Ramos (cell line): ENCODE measurements at regions not wholly inside any gene's neighbourhood (a gene's known extent, or its start where the extent isn't known, plus 50 kb on each side); places are given as distances from the start of the nearest gene placed in this dataset.

Experiments
- in situ Hi-C: fragments of 300-500 bp; cut with MboI; formaldehyde crosslinking; loops from one replicate; pipeline ENCODE4 v1.14.3; 2022; ENCODE audit warnings: low sequenced_read_pairs; ENCODE audit not compliant: unreplicated experiment

- in situ Hi-C loops, result no loop called here
Measured at GRCh38 chr7:3218411-3219225, 82.4 kb upstream of the SDK1 start.

GRCh38 chr7:3229904-3230470, 71.1 kb upstream of the SDK1 start:
- in situ Hi-C loops, result no loop called here

GRCh38 chr7:3230908-3231307, 70.1 kb upstream of the SDK1 start:
- in situ Hi-C loops, result no loop called here

- in situ Hi-C loops, result no loop called here
Measured at GRCh38 chr7:3232228-3232627, 68.8 kb upstream of the SDK1 start.

GRCh38 chr7:3233301-3233700, 67.8 kb upstream of the SDK1 start:
- in situ Hi-C loops, result no loop called here

GRCh38 chr7:3234051-3234450, 67.0 kb upstream of the SDK1 start:
- in situ Hi-C loops, result no loop called here

GRCh38 chr7:3234851-3235250, 66.2 kb upstream of the SDK1 start:
- in situ Hi-C loops, result no loop called here

- in situ Hi-C loops, result no loop called here
Measured at GRCh38 chr7:3235322-3235721, 65.7 kb upstream of the SDK1 start.

GRCh38 chr7:3236268-3236667, 64.8 kb upstream of the SDK1 start:
- in situ Hi-C loops, result no loop called here

- in situ Hi-C loops, result no loop called here
Measured at GRCh38 chr7:3238525-3239210, 62.4 kb upstream of the SDK1 start.

GRCh38 chr7:3239291-3239691, 61.8 kb upstream of the SDK1 start:
- in situ Hi-C loops, result no loop called here

GRCh38 chr7:3240826-3241430, 60.1 kb upstream of the SDK1 start:
- in situ Hi-C loops, result no loop called here

- in situ Hi-C loops, result no loop called here
Measured at GRCh38 chr7:3241686-3242258, 59.3 kb upstream of the SDK1 start.

GRCh38 chr7:3242398-3242972, 58.6 kb upstream of the SDK1 start:
- in situ Hi-C loops, result no loop called here

GRCh38 chr7:3243256-3243655, 57.8 kb upstream of the SDK1 start:
- in situ Hi-C loops, result no loop called here

GRCh38 chr7:3243680-3244079, 57.4 kb upstream of the SDK1 start:
- in situ Hi-C loops, result no loop called here

- in situ Hi-C loops, result no loop called here
Measured at GRCh38 chr7:3244241-3244814, 56.7 kb upstream of the SDK1 start.

- in situ Hi-C loops, result no loop called here
Measured at GRCh38 chr7:3245077-3245476, 56.0 kb upstream of the SDK1 start.

GRCh38 chr7:3245721-3246120, 55.3 kb upstream of the SDK1 start:
- in situ Hi-C loops, result no loop called here

GRCh38 chr7:3246127-3246526, 54.9 kb upstream of the SDK1 start:
- in situ Hi-C loops, result no loop called here
